ENCODE measurements at regions not wholly inside any gene's neighbourhood (a gene's known extent, or its start where the extent isn't known, plus 50 kb on each side); places are given as distances from the start of the nearest gene placed in this dataset.

GRCh38 chr7:98713165-98713810, 96.2 kb downstream of the NPTX2 start:
- no peak for TF ChIP-seq POLR2A (IDR thresholded peaks at IDR 0.05)
- TF ChIP-seq CTCF (IDR thresholded peaks at IDR 0.05), result no peak
- TF ChIP-seq EP300 (IDR thresholded peaks at IDR 0.05), result no peak
- no peak for TF ChIP-seq POLR2AphosphoS5 (IDR thresholded peaks at IDR 0.05)

Measured in suprapubic skin (tissue), 4 donors.